BE2C (cell line): ENCODE measurements at regions not wholly inside any gene's neighbourhood (a gene's known extent, or its start where the extent isn't known, plus 50 kb on each side); places are given as distances from the start of the nearest gene placed in this dataset.

ENCODE experiments used
- DNase-seq: peaks from one replicate; pipeline ENCODE4 v3.0.0-alpha.2; 2020
- H3K27me3 ChIP-seq: fragments of 250-450 bp; sonication (Bioruptor Pico); 2 replicates; pipeline ENCODE4 v1.5.1; 2020; ENCODE audit warnings: mild to moderate bottlenecking
- H3K36me3 ChIP-seq: fragments of 250-450 bp; sonication (Bioruptor Pico); 2 replicates; pipeline ENCODE4 v1.5.1; 2020; ENCODE audit warnings: mild to moderate bottlenecking
- H3K4me1 ChIP-seq: fragments of 250-450 bp; sonication (Bioruptor Pico); 2 replicates; pipeline ENCODE4 v1.5.1; 2020
- H3K4me3 ChIP-seq: 2 replicates; pipeline ENCODE4 v1.5.1; 2011; ENCODE audit warnings: low read depth, low read length
- H3K9me3 ChIP-seq: fragments of 250-450 bp; sonication (Bioruptor Pico); 2 replicates; pipeline ENCODE4 v1.5.1; 2020
- CTCF ChIP-seq: IDR thresholded peaks from 2 replicates; pipeline ENCODE4 v1.5.1; 2012; ENCODE audit warnings: mild to moderate bottlenecking, low read depth, low read length

GRCh38 chr2:217617616-217618022, 385.2 kb downstream of the TNS1 start:
- H3K4me1 ChIP-seq, result peaks cover 9% of the 10 kb centered on the region
- H3K36me3 ChIP-seq, result no peaks in the 10 kb centered on the region
- TF ChIP-seq CTCF, result no peak
- no peaks in the 10 kb centered on the region for H3K27me3 ChIP-seq
- no peaks in the 10 kb centered on the region for H3K9me3 ChIP-seq
- DNase-seq, result no peak
- H3K4me3 ChIP-seq, result no peak overlapping the region

GRCh38 chr2:217616936-217617335, 385.9 kb downstream of the TNS1 start:
- no peaks in the 10 kb centered on the region for H3K27me3 ChIP-seq
- no peak overlapping the region for H3K4me3 ChIP-seq
- H3K9me3 ChIP-seq, result no peaks in the 10 kb centered on the region
- no peak for DNase-seq
- TF ChIP-seq CTCF, result no peak
- H3K36me3 ChIP-seq, result no peaks in the 10 kb centered on the region
- peaks cover 2% of the 10 kb centered on the region for H3K4me1 ChIP-seq

- Histone ChIP-seq H3K4me1 (no peaks in the 10 kb centered on the region), H3K27me3 (no peaks in the 10 kb centered on the region), H3K9me3 (no peaks in the 10 kb centered on the region), H3K4me3 (no peak overlapping the region), H3K36me3 (no peaks in the 10 kb centered on the region)
- DNase-seq, result no peak
- TF ChIP-seq CTCF, result no peak
Measured at GRCh38 chr2:217615171-217615570, 387.6 kb downstream of the TNS1 start.

- DNase-seq, result no peak
- Histone ChIP-seq H3K9me3 (no peaks in the 10 kb centered on the region), H3K4me1 (no peaks in the 10 kb centered on the region), H3K36me3 (no peaks in the 10 kb centered on the region), H3K4me3 (no peak overlapping the region), H3K27me3 (no peaks in the 10 kb centered on the region)
- no peak for TF ChIP-seq CTCF
Measured at GRCh38 chr2:217614498-217614897, 388.3 kb downstream of the TNS1 start.

- H3K27me3 ChIP-seq, result no peaks in the 10 kb centered on the region
- no peaks in the 10 kb centered on the region for H3K9me3 ChIP-seq
- no peak for TF ChIP-seq CTCF
- H3K4me3 ChIP-seq, result no peak overlapping the region
- H3K4me1 ChIP-seq, result no peaks in the 10 kb centered on the region
- no peaks in the 10 kb centered on the region for H3K36me3 ChIP-seq
- no peak for DNase-seq
Measured at GRCh38 chr2:217614096-217614495, 388.7 kb downstream of the TNS1 start.

- H3K9me3 ChIP-seq, result no peaks in the 10 kb centered on the region
- no peaks in the 10 kb centered on the region for H3K4me1 ChIP-seq
- no peaks in the 10 kb centered on the region for H3K36me3 ChIP-seq
- no peak for DNase-seq
- H3K27me3 ChIP-seq, result no peaks in the 10 kb centered on the region
- no peak for TF ChIP-seq CTCF
- H3K4me3 ChIP-seq, result no peak overlapping the region
Measured at GRCh38 chr2:217612920-217613319, 389.9 kb downstream of the TNS1 start.
